Left renal pelvis (tissue), 4 donors: ENCODE measurements at regions not wholly inside any gene's neighbourhood (a gene's known extent, or its start where the extent isn't known, plus 50 kb on each side); places are given as distances from the start of the nearest gene placed in this dataset.
"Not testable (repeated sequence)": the region's sequence is repeated elsewhere in the genome, so short reads cannot be mapped to it uniquely, and the experiment has no call there.

Source experiments
- DNase-seq, 4 donors: peaks; one replicate each; pipeline ENCODE4 v3.0.0-alpha.2; 2013; ENCODE audit warnings: low read depth in 4 of 4, low spot score in 3 of 4

- no peak for DNase-seq
Measured at GRCh38 chr4:127352220-127353113, 280.3 kb upstream of the INTU start.

- no peak for DNase-seq
Measured at GRCh38 chr4:127355743-127356142, 277.0 kb upstream of the INTU start.

- DNase-seq = no peak
Measured at GRCh38 chr4:127357765-127358164, 275.0 kb upstream of the INTU start.

- DNase-seq = no peak
Measured at GRCh38 chr4:127362686-127363085, 270.1 kb upstream of the INTU start.

- no peak for DNase-seq
Measured at GRCh38 chr4:127364397-127364796, 268.4 kb upstream of the INTU start.

- no peak for DNase-seq
Measured at GRCh38 chr4:127364911-127365310, 267.8 kb upstream of the INTU start.

- no peak for DNase-seq
Measured at GRCh38 chr4:127370604-127371003, 262.2 kb upstream of the INTU start.

GRCh38 chr4:127379499-127379898 is 253.3 kb upstream of the INTU start:
- no peak for DNase-seq

- not testable (repeated sequence) for DNase-seq
Measured at GRCh38 chr4:127379948-127380347, 252.8 kb upstream of the INTU start.

GRCh38 chr4:127383666-127384065 is 249.1 kb upstream of the INTU start:
- DNase-seq = no peak

GRCh38 chr4:127394516-127394915 is 238.2 kb upstream of the INTU start:
- no peak for DNase-seq

- DNase-seq = no peak
Measured at GRCh38 chr4:127400276-127400675, 232.5 kb upstream of the INTU start.

- peak in 2 of 4 donors; percentile 32 to 54 for DNase-seq
Measured at GRCh38 chr4:127400731-127401346, 231.9 kb upstream of the INTU start.

GRCh38 chr4:127403471-127404084 is 229.2 kb upstream of the INTU start:
- DNase-seq = peak in 3 of 4 donors; percentile 22 to 37 (median 35)

GRCh38 chr4:127406187-127406586 is 226.6 kb upstream of the INTU start:
- no peak for DNase-seq

GRCh38 chr4:127407572-127407971 is 225.2 kb upstream of the INTU start:
- not testable (repeated sequence) for DNase-seq

GRCh38 chr4:127410201-127410600 is 222.6 kb upstream of the INTU start:
- no peak for DNase-seq

GRCh38 chr4:127410644-127411043 is 222.1 kb upstream of the INTU start:
- no peak for DNase-seq

- DNase-seq = no peak
Measured at GRCh38 chr4:127414951-127415606, 217.7 kb upstream of the INTU start.

- no peak for DNase-seq
Measured at GRCh38 chr4:127416115-127416514, 216.6 kb upstream of the INTU start.

GRCh38 chr4:127417885-127418535 is 214.7 kb upstream of the INTU start:
- no peak for DNase-seq
